GM19395 (cell line): ENCODE measurements at regions not wholly inside any gene's neighbourhood (a gene's known extent, or its start where the extent isn't known, plus 50 kb on each side); places are given as distances from the start of the nearest gene placed in this dataset.

Source experiments
- ATAC-seq: cut with Tn5 transposase; IDR thresholded peaks from one replicate; pipeline ENCODE4 v1.9.1; 2021; ENCODE audit warnings: mild to moderate bottlenecking, moderate library complexity; ENCODE audit not compliant: unreplicated experiment

GRCh38 chr3:148075771-148076716, 621.7 kb upstream of the AGTR1 start:
- ATAC-seq, result no peak

GRCh38 chr3:148077318-148077923, 620.3 kb upstream of the AGTR1 start:
- ATAC-seq, result peak; percentile 62

- no peak for ATAC-seq
These were observed 619.7 kb upstream of the AGTR1 start for GRCh38 chr3:148077965-148078364.

DNA sequence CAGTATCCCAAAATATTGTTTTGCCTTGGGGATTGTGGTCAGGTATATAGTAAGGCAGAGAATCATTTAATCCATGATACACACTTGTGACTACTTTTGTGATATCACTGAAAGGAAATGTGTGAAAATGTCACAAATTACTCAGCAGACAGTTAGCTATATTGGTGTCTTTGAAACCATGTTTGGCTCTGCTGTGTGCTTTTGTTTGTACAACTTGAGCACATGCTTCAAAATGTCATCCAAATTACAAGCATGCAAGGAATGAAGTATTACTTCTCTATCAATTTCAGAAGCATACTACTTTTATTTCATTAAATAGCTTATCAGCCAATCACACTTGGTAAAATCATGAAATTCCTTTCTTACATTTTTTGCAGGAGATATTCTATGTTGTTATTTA, 619.0 kb upstream of the AGTR1 start:
- no peak for ATAC-seq

- no peak for ATAC-seq
These were observed 618.3 kb upstream of the AGTR1 start for GRCh38 chr3:148079370-148079769.

GRCh38 chr3:148081926-148082325, 615.8 kb upstream of the AGTR1 start:
- no peak for ATAC-seq

GRCh38 chr3:148082506-148083280, 615.0 kb upstream of the AGTR1 start:
- ATAC-seq, result no peak

DNA sequence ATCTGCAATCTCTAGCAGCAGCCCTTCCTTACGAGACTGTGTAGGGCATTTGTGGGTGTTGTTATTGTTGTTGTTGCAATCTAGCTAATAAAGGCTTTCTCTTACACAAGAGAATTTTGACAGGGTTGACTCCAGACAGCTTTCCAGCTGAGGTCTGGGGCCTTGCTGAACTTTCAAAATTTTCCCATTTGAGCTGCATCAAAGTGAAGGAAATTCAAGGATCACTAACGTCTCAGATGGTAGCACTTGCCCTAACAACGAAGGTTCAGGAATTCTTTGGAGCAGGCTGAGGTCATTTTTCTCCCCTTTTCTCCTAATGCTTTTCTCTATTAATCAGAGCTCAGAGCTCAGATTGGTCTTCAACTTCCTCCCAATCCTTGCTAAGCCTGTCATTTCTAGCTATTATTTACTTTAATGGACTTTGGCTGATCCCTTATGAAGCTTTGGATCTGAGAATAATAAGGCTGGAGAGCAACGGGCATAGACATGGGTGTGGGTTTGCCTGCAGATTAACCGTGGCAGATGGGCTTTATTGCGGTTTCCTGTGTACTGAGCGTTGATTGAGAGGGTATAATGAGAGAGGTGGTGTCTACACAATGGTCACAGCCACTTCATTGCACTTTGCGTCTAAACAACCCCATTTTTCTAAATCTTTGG, 614.0 kb upstream of the AGTR1 start:
- ATAC-seq, result no peak

DNA sequence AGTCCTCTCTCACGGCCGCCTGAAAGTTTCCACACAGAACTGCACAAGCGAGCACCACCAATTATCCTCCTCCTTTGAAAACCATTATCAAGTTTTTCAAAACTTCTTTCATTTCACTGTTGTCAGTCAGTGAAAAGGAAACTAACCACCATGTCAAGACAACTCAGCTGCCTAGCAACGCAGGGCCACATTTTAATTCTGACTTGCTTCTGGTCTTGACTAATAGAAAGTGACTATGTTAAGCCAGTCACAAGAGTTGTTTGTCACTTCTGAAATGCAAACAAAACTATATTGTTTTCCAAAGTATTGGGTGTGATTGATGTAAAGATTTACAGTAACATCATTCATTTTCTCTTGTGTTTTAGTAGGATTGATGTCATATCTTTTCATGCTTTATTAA, 612.8 kb upstream of the AGTR1 start:
- peak; percentile 89 for ATAC-seq

GRCh38 chr3:148087601-148088371, 609.9 kb upstream of the AGTR1 start:
- ATAC-seq, result no peak

GRCh38 chr3:148089171-148089570, 608.5 kb upstream of the AGTR1 start:
- no peak for ATAC-seq

GRCh38 chr3:148090156-148090555, 607.5 kb upstream of the AGTR1 start:
- no peak for ATAC-seq

GRCh38 chr3:148092624-148093347, 604.9 kb upstream of the AGTR1 start:
- ATAC-seq, result no peak

DNA sequence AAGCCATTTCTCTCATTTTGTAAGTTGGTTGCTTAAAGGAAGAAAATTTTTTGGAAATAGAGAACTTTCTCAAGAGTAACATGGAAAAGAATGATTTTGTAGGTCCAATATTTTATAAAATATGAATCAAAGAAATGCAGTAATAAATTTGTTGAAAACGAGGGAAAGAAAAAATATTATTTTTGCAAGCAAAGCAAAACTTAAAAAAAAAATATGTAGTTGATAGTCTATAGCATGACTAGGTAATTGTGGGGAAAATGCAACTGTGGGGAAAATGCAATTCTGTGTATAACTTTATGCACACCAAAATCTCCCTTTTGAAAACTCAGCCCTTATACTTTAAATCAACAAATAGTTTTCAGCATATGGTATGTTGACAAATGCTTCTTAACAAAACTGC, 604.0 kb upstream of the AGTR1 start:
- ATAC-seq, result no peak

- no peak for ATAC-seq
These were observed 601.7 kb upstream of the AGTR1 start for GRCh38 chr3:148095962-148096361.

DNA sequence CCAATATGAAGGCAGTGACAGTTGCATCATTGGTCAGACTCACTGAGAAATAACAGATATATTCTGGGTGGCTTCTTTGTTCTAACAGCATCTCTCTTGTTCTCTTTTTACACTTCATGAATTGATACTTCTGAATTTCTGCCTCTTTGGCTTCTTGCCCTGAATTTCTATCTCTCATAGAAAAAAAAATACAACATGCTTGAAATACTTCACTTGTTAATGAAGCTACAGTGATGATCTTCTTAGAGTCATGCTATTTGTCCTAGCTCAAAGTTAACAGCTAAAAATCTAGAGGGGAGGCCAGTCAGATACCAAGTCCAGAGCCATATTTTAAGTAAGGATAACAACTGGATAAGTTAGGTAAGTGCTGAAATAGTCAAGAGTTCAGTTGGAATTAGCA, 597.2 kb upstream of the AGTR1 start:
- no peak for ATAC-seq

- ATAC-seq, result no peak
These were observed 596.6 kb upstream of the AGTR1 start for GRCh38 chr3:148101061-148101460.

- ATAC-seq, result no peak
These were observed 595.5 kb upstream of the AGTR1 start for GRCh38 chr3:148102156-148102555.

DNA sequence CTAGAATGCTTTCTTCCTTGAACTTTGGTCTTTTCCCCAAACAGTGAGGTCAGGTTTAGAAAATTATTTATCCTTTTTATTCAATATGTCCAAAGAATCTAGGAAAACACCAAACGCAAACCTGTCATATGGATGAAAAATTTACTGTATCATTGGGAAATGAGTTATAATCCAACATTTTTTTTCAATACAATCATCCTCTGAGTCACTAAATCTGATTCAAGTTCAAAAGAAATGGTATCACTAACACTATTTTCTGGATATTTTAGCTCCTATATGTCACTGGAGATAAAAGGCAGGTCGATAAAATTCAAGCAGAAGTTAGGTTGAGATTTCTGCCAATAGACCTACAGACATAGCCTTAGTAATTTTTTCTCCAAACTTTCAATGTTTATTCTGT, 591.6 kb upstream of the AGTR1 start:
- no peak for ATAC-seq

- ATAC-seq, result no peak
These were observed 570.7 kb upstream of the AGTR1 start for GRCh38 chr3:148126956-148127355.
